Activated CD4-positive, alpha-beta memory T cell treated with anti-CD3 and anti-CD28 coated beads for 36 hours (primary cell): ENCODE measurements at regions not wholly inside any gene's neighbourhood (a gene's known extent, or its start where the extent isn't known, plus 50 kb on each side); places are given as distances from the start of the nearest gene placed in this dataset.
A peak's percentile ranks its signal among the peaks of the same experiment; 100 is the strongest.
"Not testable (repeated sequence)": the region's sequence is repeated elsewhere in the genome, so short reads cannot be mapped to it uniquely, and the experiment has no call there.

Experiments used
- CTCF ChIA-PET: fragments of 350-600 bp; sonication (Branson Sonifier 250); formaldehyde crosslinking; loops from one replicate; lab custom pipeline; 2021; ENCODE audit warnings: antibody characterized with exemption, inconsistent platforms; lab: Charles Lee
- POLR2A ChIA-PET: fragments of 350-600 bp; sonication (Branson Sonifier 250); formaldehyde crosslinking; loops from one replicate; lab custom pipeline; 2021; ENCODE audit warnings: antibody characterized with exemption; lab: Charles Lee
- DNase-seq: peaks from one replicate; pipeline ENCODE4 v3.0.0-alpha.2; 2020
- H3K27ac Mint-ChIP-seq: one replicate; pipeline ENCODE4 v1.8.0; 2021; ENCODE audit warnings: mixed read lengths
- H3K27me3 Mint-ChIP-seq: one replicate; pipeline ENCODE4 v1.8.0; 2021; ENCODE audit warnings: mixed read lengths
- H3K36me3 Mint-ChIP-seq: one replicate; pipeline ENCODE4 v1.8.0; 2021; ENCODE audit warnings: mixed read lengths
- H3K4me1 Mint-ChIP-seq: one replicate; pipeline ENCODE4 v1.8.0; 2021; ENCODE audit warnings: low read depth, mixed read lengths
- H3K4me3 Mint-ChIP-seq: one replicate; pipeline ENCODE4 v1.8.0; 2021; ENCODE audit warnings: mild to moderate bottlenecking, mixed read lengths
- H3K9me3 Mint-ChIP-seq: one replicate; pipeline ENCODE4 v1.8.0; 2021; ENCODE audit warnings: mixed read lengths
- intact Hi-C: fragments of 100-400 bp; cut with micrococcal nuclease; formaldehyde crosslinking; loops from one replicate; pipeline ENCODE4 v1.15.1; 2023

GRCh38 chr1:185526344-185527307 lies 207.6 kb upstream of the HMCN1 start:
- no peaks in the 10 kb centered on the region for H3K4me1 Mint-ChIP-seq
- H3K4me3 Mint-ChIP-seq, result no peak overlapping the region
- no peak for DNase-seq
- intact Hi-C loops, result no loop called here
- peaks cover 3% of the 10 kb centered on the region for H3K9me3 Mint-ChIP-seq
- H3K27me3 Mint-ChIP-seq, result no peaks in the 10 kb centered on the region
- ChIA-PET CTCF (no interaction called here), POLR2A (no interaction called here)
- H3K36me3 Mint-ChIP-seq, result no peaks in the 10 kb centered on the region
- H3K27ac Mint-ChIP-seq, result no peak overlapping the region

- Mint-ChIP-seq H3K36me3 (peaks cover 12% of the 10 kb centered on the region), H3K4me3 (no peak overlapping the region), H3K27ac (peak overlapping the region; percentile 78), H3K27me3 (no peaks in the 10 kb centered on the region), H3K9me3 (peaks cover 25% of the 10 kb centered on the region), H3K4me1 (peaks cover 4% of the 10 kb centered on the region)
- DNase-seq, result no peak
- ChIA-PET CTCF (no interaction called here), POLR2A (no interaction called here)
- intact Hi-C loops, result no loop called here
Observed at GRCh38 chr1:185520188-185520920, 203.3 kb upstream of the IVNS1ABP start.

- Mint-ChIP-seq H3K36me3 (peaks cover 12% of the 10 kb centered on the region), H3K4me3 (no peak overlapping the region), H3K4me1 (peaks cover 4% of the 10 kb centered on the region), H3K27ac (no peak overlapping the region), H3K9me3 (peaks cover 24% of the 10 kb centered on the region), H3K27me3 (no peaks in the 10 kb centered on the region)
- intact Hi-C loops, result no loop called here
- POLR2A ChIA-PET, result no interaction called here
- no peak for DNase-seq
- CTCF ChIA-PET, result interaction anchor here (0.6 kb wide), 1 partner anchor 99 kb away, joined by 6 read pairs; no protein-coding TSS in a partner anchor
Observed at GRCh38 chr1:185517808-185518419, 200.9 kb upstream of the IVNS1ABP start.

GRCh38 chr1:185517301-185517700 lies 200.3 kb upstream of the IVNS1ABP start:
- intact Hi-C loops, DNase-seq, CTCF ChIA-PET, H3K4me1 Mint-ChIP-seq, H3K4me3 Mint-ChIP-seq, POLR2A ChIA-PET, H3K27me3 Mint-ChIP-seq, H3K27ac Mint-ChIP-seq: not testable (repeated sequence)
- H3K36me3 Mint-ChIP-seq, result peaks cover 12% of the 10 kb centered on the region
- peaks cover 22% of the 10 kb centered on the region for H3K9me3 Mint-ChIP-seq

- H3K9me3 Mint-ChIP-seq, result peaks cover 20% of the 10 kb centered on the region
Observed at GRCh38 chr1:185515696-185516095, 198.7 kb upstream of the IVNS1ABP start.

GRCh38 chr1:185514311-185514710 lies 197.3 kb upstream of the IVNS1ABP start:
- Mint-ChIP-seq H3K36me3 (peaks cover 9% of the 10 kb centered on the region), H3K4me1 (no peaks in the 10 kb centered on the region), H3K4me3 (no peak overlapping the region), H3K9me3 (peaks cover 12% of the 10 kb centered on the region), H3K27me3 (no peaks in the 10 kb centered on the region), H3K27ac (no peak overlapping the region)
- ChIA-PET CTCF (interaction anchor here (0.6 kb wide), 2 partner anchors 21 to 276 kb away, joined by 3 read pairs; no protein-coding TSS in a partner anchor), POLR2A (no interaction called here)
- DNase-seq, result no peak
- intact Hi-C loops, result no loop called here

More at GRCh38 chr1:185515696-185516095, 198.7 kb upstream of the IVNS1ABP start:
- intact Hi-C loops, result no loop called here
- no peak for DNase-seq
- Mint-ChIP-seq H3K36me3 (peaks cover 12% of the 10 kb centered on the region), H3K4me1 (peaks cover 4% of the 10 kb centered on the region), H3K4me3 (no peak overlapping the region), H3K27ac (no peak overlapping the region), H3K27me3 (no peaks in the 10 kb centered on the region)
- ChIA-PET POLR2A (no interaction called here), CTCF (interaction anchor here (0.6 to 0.8 kb wide), 2 partner anchors 15 to 80 kb away, joined by 3 read pairs; no protein-coding TSS in a partner anchor)

GRCh38 chr1:185512442-185512841 lies 195.4 kb upstream of the IVNS1ABP start:
- ChIA-PET CTCF (no interaction called here), POLR2A (no interaction called here)
- Mint-ChIP-seq H3K27me3 (no peaks in the 10 kb centered on the region), H3K4me3 (no peak overlapping the region), H3K27ac (no peak overlapping the region), H3K36me3 (peaks cover 5% of the 10 kb centered on the region), H3K4me1 (no peaks in the 10 kb centered on the region), H3K9me3 (peaks cover 5% of the 10 kb centered on the region)
- no peak for DNase-seq
- intact Hi-C loops, result no loop called here

- ChIA-PET POLR2A (no interaction called here), CTCF (interaction anchor here (0.7 kb wide), 1 partner anchor 14 kb away, joined by 3 read pairs; no protein-coding TSS in a partner anchor)
- H3K36me3 Mint-ChIP-seq, result no peaks in the 10 kb centered on the region
- H3K27ac Mint-ChIP-seq, result no peak overlapping the region
- H3K4me1 Mint-ChIP-seq, result peaks cover 13% of the 10 kb centered on the region
- peaks cover 5% of the 10 kb centered on the region for H3K9me3 Mint-ChIP-seq
- H3K27me3 Mint-ChIP-seq, result peaks cover 4% of the 10 kb centered on the region
- intact Hi-C loops, result no loop called here
- DNase-seq, result no peak
- no peak overlapping the region for H3K4me3 Mint-ChIP-seq
Observed at GRCh38 chr1:185501099-185501498, 184.1 kb upstream of the IVNS1ABP start.

GRCh38 chr1:185500001-185500626 lies 183.1 kb upstream of the IVNS1ABP start:
- intact Hi-C loops, result no loop called here
- CTCF ChIA-PET, result interaction anchor here (0.7 kb wide), 1 partner anchor 15 kb away, joined by 3 read pairs; no protein-coding TSS in a partner anchor
- POLR2A ChIA-PET, result no interaction called here
- Mint-ChIP-seq H3K36me3 (no peaks in the 10 kb centered on the region), H3K9me3 (no peaks in the 10 kb centered on the region), H3K27ac (no peak overlapping the region), H3K27me3 (peaks cover 4% of the 10 kb centered on the region), H3K4me1 (peaks cover 13% of the 10 kb centered on the region), H3K4me3 (no peak overlapping the region)
- DNase-seq, result peak; percentile 19

GRCh38 chr1:185498207-185498606 lies 181.2 kb upstream of the IVNS1ABP start:
- Mint-ChIP-seq H3K27me3 (peaks cover 4% of the 10 kb centered on the region), H3K4me3 (no peak overlapping the region), H3K9me3 (no peaks in the 10 kb centered on the region), H3K36me3 (no peaks in the 10 kb centered on the region), H3K4me1 (peaks cover 13% of the 10 kb centered on the region), H3K27ac (no peak overlapping the region)
- ChIA-PET POLR2A (no interaction called here), CTCF (no interaction called here)
- DNase-seq, result no peak
- intact Hi-C loops, result no loop called here

GRCh38 chr1:185497177-185497576 lies 180.1 kb upstream of the IVNS1ABP start:
- ChIA-PET POLR2A (no interaction called here), CTCF (interaction anchor here (1.0 kb wide), 1 partner anchor 100 kb away, joined by 3 read pairs; no protein-coding TSS in a partner anchor)
- DNase-seq, result no peak
- intact Hi-C loops, result no loop called here
- no peaks in the 10 kb centered on the region for H3K36me3 Mint-ChIP-seq
- no peak overlapping the region for H3K4me3 Mint-ChIP-seq
- H3K9me3 Mint-ChIP-seq, result no peaks in the 10 kb centered on the region
- H3K27me3 Mint-ChIP-seq, result peaks cover 4% of the 10 kb centered on the region
- H3K27ac Mint-ChIP-seq, result no peak overlapping the region
- peaks cover 13% of the 10 kb centered on the region for H3K4me1 Mint-ChIP-seq
